K562 (cell line): ENCODE measurements at regions not wholly inside any gene's neighbourhood (a gene's known extent, or its start where the extent isn't known, plus 50 kb on each side); places are given as distances from the start of the nearest gene placed in this dataset.

Experiments used
- FOXK2 ChIP-seq, 2 experiments: fragments of 450-650 bp; IDR thresholded peaks in 1 of 2; conservative IDR thresholded peaks in 1 of 2; 2 replicates each; pipeline ENCODE4 v1.6.1; 2016; ENCODE audit warnings: low read depth in 2 of 2, mild to moderate bottlenecking in 1 of 2
- HDAC2 ChIP-seq: fragments of 450-650 bp; IDR thresholded peaks from 2 replicates; pipeline ENCODE4 v1.6.1; 2016; ENCODE audit warnings: mild to moderate bottlenecking
- POLR2A ChIP-seq: fragments of 450-650 bp; conservative IDR thresholded peaks from 2 replicates; pipeline ENCODE4 v1.6.1; 2016

DNA sequence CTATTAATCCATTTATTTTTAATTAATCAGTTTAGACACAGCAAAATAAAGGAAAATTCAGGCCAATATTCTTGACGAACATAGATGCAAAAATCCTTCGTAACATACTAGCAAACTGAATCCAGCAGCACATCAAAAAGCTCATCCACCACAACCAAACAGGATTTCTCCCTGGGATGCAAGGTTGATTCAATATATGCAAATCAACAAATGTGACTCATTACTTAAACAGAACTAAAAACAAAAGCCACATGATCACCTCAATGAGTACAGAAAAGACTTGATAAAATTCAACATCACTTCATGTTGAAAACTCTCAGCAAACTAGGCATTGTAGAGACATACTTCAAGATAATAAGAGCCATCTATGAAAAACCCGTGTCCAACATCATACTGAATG, 364.1 kb upstream of the THBS1 start:
- no peak for TF ChIP-seq POLR2A
- TF ChIP-seq HDAC2 = no peak
- TF ChIP-seq FOXK2 (conservative IDR thresholded peaks at IDR 0.05 in 1 of 2, IDR thresholded peaks at IDR 0.05 in 1 of 2; ENCODE audit: low read depth in 2 of 2) = no peak
